ENCODE measurements at regions not wholly inside any gene's neighbourhood (a gene's known extent, or its start where the extent isn't known, plus 50 kb on each side); places are given as distances from the start of the nearest gene placed in this dataset.

- 86 to 90% methylated on average over 7 of the region's 7 CpGs for WGBS, 2 donors
- no peak for DNase-seq
- no peak overlapping the region for H3K27ac ChIP-seq
- H3K4me3 ChIP-seq = no peak overlapping the region
- no peaks in the 10 kb centered on the region for H3K9me3 ChIP-seq
- no peaks in the 10 kb centered on the region for H3K4me1 ChIP-seq
- TF ChIP-seq CTCF (IDR thresholded peaks at IDR 0.05) (no peak), EP300 (IDR thresholded peaks at IDR 0.05) (no peak), POLR2A (IDR thresholded peaks at IDR 0.05) (no peak), POLR2AphosphoS5 (IDR thresholded peaks at IDR 0.05) (no peak)
- no peaks in the 10 kb centered on the region for H3K36me3 ChIP-seq
- no peaks in the 10 kb centered on the region for H3K27me3 ChIP-seq
- intact Hi-C loops (cut with DNase I) = no loop called here
Measured at GRCh38 chr11:107217444-107217843, 199.2 kb upstream of the GUCY1A2 start.

GRCh38 chr11:107215010-107215409 is 196.7 kb upstream of the GUCY1A2 start:
- WGBS, 2 donors = 20 to 21% methylated on average over 2 of the region's 2 CpGs

GRCh38 chr11:107203656-107204055 is 185.4 kb upstream of the GUCY1A2 start:
- no peak for DNase-seq
- no peaks in the 10 kb centered on the region for H3K36me3 ChIP-seq
- no peak overlapping the region for H3K27ac ChIP-seq
- no peaks in the 10 kb centered on the region for H3K9me3 ChIP-seq
- intact Hi-C loops (cut with DNase I) = no loop called here
- H3K27me3 ChIP-seq = no peaks in the 10 kb centered on the region
- H3K4me3 ChIP-seq = no peak overlapping the region
- no peaks in the 10 kb centered on the region for H3K4me1 ChIP-seq
- WGBS, 2 donors = 19 to 49% methylated on average over 1 of the region's 1 CpG
- TF ChIP-seq CTCF (IDR thresholded peaks at IDR 0.05) = no peak
- no peak for TF ChIP-seq POLR2A (IDR thresholded peaks at IDR 0.05)
- no peak for TF ChIP-seq POLR2AphosphoS5 (IDR thresholded peaks at IDR 0.05)
- TF ChIP-seq EP300 (IDR thresholded peaks at IDR 0.05) = no peak

More at GRCh38 chr11:107215010-107215409, 196.7 kb upstream of the GUCY1A2 start:
- H3K27ac ChIP-seq = no peak overlapping the region
- H3K4me3 ChIP-seq = no peak overlapping the region
- H3K36me3 ChIP-seq = no peaks in the 10 kb centered on the region
- no peaks in the 10 kb centered on the region for H3K4me1 ChIP-seq
- H3K9me3 ChIP-seq = no peaks in the 10 kb centered on the region
- H3K27me3 ChIP-seq = no peaks in the 10 kb centered on the region
- DNase-seq = no peak
- intact Hi-C loops (cut with DNase I) = no loop called here
- TF ChIP-seq CTCF (IDR thresholded peaks at IDR 0.05) = no peak
- no peak for TF ChIP-seq EP300 (IDR thresholded peaks at IDR 0.05)
- TF ChIP-seq POLR2A (IDR thresholded peaks at IDR 0.05) = no peak
- no peak for TF ChIP-seq POLR2AphosphoS5 (IDR thresholded peaks at IDR 0.05)

GRCh38 chr11:107202241-107202640 is 184.0 kb upstream of the GUCY1A2 start:
- no peak for DNase-seq
- no peak for TF ChIP-seq CTCF (IDR thresholded peaks at IDR 0.05)
- no peak for TF ChIP-seq POLR2A (IDR thresholded peaks at IDR 0.05)
- TF ChIP-seq POLR2AphosphoS5 (IDR thresholded peaks at IDR 0.05) = no peak
- TF ChIP-seq EP300 (IDR thresholded peaks at IDR 0.05) = no peak
- WGBS, 2 donors = 56 to 63% methylated on average over 3 of the region's 3 CpGs
- intact Hi-C loops (cut with DNase I) = no loop called here
- Histone ChIP-seq H3K4me1 (no peaks in the 10 kb centered on the region), H3K27ac (no peak overlapping the region), H3K4me3 (no peak overlapping the region), H3K9me3 (no peaks in the 10 kb centered on the region), H3K36me3 (no peaks in the 10 kb centered on the region), H3K27me3 (no peaks in the 10 kb centered on the region)

- no peaks in the 10 kb centered on the region for H3K4me1 ChIP-seq
- WGBS, 2 donors = 89 to 96% methylated on average over 1 of the region's 1 CpG
- no peak for DNase-seq
- no peak for TF ChIP-seq CTCF (IDR thresholded peaks at IDR 0.05)
- TF ChIP-seq POLR2A (IDR thresholded peaks at IDR 0.05) = no peak
- no peak for TF ChIP-seq EP300 (IDR thresholded peaks at IDR 0.05)
- no peak for TF ChIP-seq POLR2AphosphoS5 (IDR thresholded peaks at IDR 0.05)
- H3K36me3 ChIP-seq = no peaks in the 10 kb centered on the region
- H3K4me3 ChIP-seq = no peak overlapping the region
- H3K27ac ChIP-seq = no peak overlapping the region
- H3K9me3 ChIP-seq = peaks cover 0 to 3% (median 0%) of the 10 kb centered on the region in 4 donors
- no peaks in the 10 kb centered on the region for H3K27me3 ChIP-seq
- intact Hi-C loops (cut with DNase I) = no loop called here
Measured at GRCh38 chr11:107198490-107199007, 180.3 kb upstream of the GUCY1A2 start.
